ENCODE measurements at regions not wholly inside any gene's neighbourhood (a gene's known extent, or its start where the extent isn't known, plus 50 kb on each side); places are given as distances from the start of the nearest gene placed in this dataset.

- DNase-seq (ENCODE audit: low spot score) = no peak
- H3K27ac ChIP-seq = no peak overlapping the region
- intact Hi-C loops (cut with DNase I) = no loop called here
- H3K9me3 ChIP-seq = no peaks in the 10 kb centered on the region
- no peaks in the 10 kb centered on the region for H3K4me1 ChIP-seq (replicated peaks)
- peak overlapping the region in 1 of 2 donors; percentile 19 for H3K4me3 ChIP-seq
- no peaks in the 10 kb centered on the region for H3K36me3 ChIP-seq
- TF ChIP-seq POLR2AphosphoS5 (IDR thresholded peaks at IDR 0.05) (no peak), POLR2A (IDR thresholded peaks at IDR 0.05) (no peak)
- TF ChIP-seq, protein P1, sequence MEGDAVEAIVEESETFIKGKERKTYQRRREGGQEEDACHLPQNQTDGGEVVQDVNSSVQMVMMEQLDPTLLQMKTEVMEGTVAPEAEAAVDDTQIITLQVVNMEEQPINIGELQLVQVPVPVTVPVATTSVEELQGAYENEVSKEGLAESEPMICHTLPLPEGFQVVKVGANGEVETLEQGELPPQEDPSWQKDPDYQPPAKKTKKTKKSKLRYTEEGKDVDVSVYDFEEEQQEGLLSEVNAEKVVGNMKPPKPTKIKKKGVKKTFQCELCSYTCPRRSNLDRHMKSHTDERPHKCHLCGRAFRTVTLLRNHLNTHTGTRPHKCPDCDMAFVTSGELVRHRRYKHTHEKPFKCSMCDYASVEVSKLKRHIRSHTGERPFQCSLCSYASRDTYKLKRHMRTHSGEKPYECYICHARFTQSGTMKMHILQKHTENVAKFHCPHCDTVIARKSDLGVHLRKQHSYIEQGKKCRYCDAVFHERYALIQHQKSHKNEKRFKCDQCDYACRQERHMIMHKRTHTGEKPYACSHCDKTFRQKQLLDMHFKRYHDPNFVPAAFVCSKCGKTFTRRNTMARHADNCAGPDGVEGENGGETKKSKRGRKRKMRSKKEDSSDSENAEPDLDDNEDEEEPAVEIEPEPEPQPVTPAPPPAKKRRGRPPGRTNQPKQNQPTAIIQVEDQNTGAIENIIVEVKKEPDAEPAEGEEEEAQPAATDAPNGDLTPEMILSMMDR (IDR thresholded peaks at IDR 0.05) = no peak
- 5% methylated on average over 30 of the region's 30 CpGs for WGBS
- H3K27me3 ChIP-seq (replicated peaks; ENCODE audit: insufficient read depth) = peaks cover 13% of the 10 kb centered on the region
Observed at GRCh38 chr13:108496362-108497210, 132.8 kb upstream of the MYO16 start.

- Histone ChIP-seq H3K36me3 (no peaks in the 10 kb centered on the region), H3K4me3 (no peak overlapping the region), H3K4me1 (replicated peaks) (no peaks in the 10 kb centered on the region), H3K9me3 (no peaks in the 10 kb centered on the region), H3K27ac (no peak overlapping the region), H3K27me3 (replicated peaks; ENCODE audit: insufficient read depth) (peaks cover 4% of the 10 kb centered on the region)
- TF ChIP-seq POLR2AphosphoS5 (IDR thresholded peaks at IDR 0.05) (no peak), POLR2A (IDR thresholded peaks at IDR 0.05) (no peak)
- TF ChIP-seq, protein P1 (IDR thresholded peaks at IDR 0.05) = no peak
- DNase-seq (ENCODE audit: low spot score) = no peak
- 70% methylated on average over 6 of the region's 6 CpGs for WGBS
- intact Hi-C loops (cut with DNase I) = no loop called here
Observed at GRCh38 chr13:108500711-108501110, 128.7 kb upstream of the MYO16 start.

GRCh38 chr13:108508263-108508662, 121.1 kb upstream of the MYO16 start:
- no peaks in the 10 kb centered on the region for H3K4me1 ChIP-seq (replicated peaks)
- no peaks in the 10 kb centered on the region for H3K36me3 ChIP-seq
- H3K27ac ChIP-seq = no peak overlapping the region
- H3K9me3 ChIP-seq = no peaks in the 10 kb centered on the region
- no peak overlapping the region for H3K4me3 ChIP-seq
- no peak for DNase-seq (ENCODE audit: low spot score)
- 0% methylated on average over 1 of the region's 1 CpG for WGBS
- no peaks in the 10 kb centered on the region for H3K27me3 ChIP-seq (replicated peaks; ENCODE audit: insufficient read depth)
- TF ChIP-seq, protein P1 (IDR thresholded peaks at IDR 0.05) = peak in 1 of 4 experiments; percentile 41
- TF ChIP-seq POLR2A (IDR thresholded peaks at IDR 0.05) (no peak), POLR2AphosphoS5 (IDR thresholded peaks at IDR 0.05) (no peak)
- intact Hi-C loops (cut with DNase I) = no loop called here

- no peak for DNase-seq (ENCODE audit: low spot score)
- intact Hi-C loops (cut with DNase I) = no loop called here
Observed at GRCh38 chr13:108525827-108526226, 103.6 kb upstream of the MYO16 start.

GRCh38 chr13:108526286-108526685, 103.1 kb upstream of the MYO16 start:
- 66% methylated on average over 4 of the region's 4 CpGs for WGBS
- no peaks in the 10 kb centered on the region for H3K36me3 ChIP-seq
- no peaks in the 10 kb centered on the region for H3K9me3 ChIP-seq
- H3K4me3 ChIP-seq = no peak overlapping the region
- H3K27me3 ChIP-seq (replicated peaks; ENCODE audit: insufficient read depth) = no peaks in the 10 kb centered on the region
- H3K27ac ChIP-seq = no peak overlapping the region
- no peak for DNase-seq (ENCODE audit: low spot score)
- TF ChIP-seq, protein P1 (IDR thresholded peaks at IDR 0.05) = no peak
- TF ChIP-seq POLR2AphosphoS5 (IDR thresholded peaks at IDR 0.05) (no peak), POLR2A (IDR thresholded peaks at IDR 0.05) (no peak)
- no peaks in the 10 kb centered on the region for H3K4me1 ChIP-seq (replicated peaks)
- intact Hi-C loops (cut with DNase I) = no loop called here

More at GRCh38 chr13:108525827-108526226, 103.6 kb upstream of the MYO16 start:
- 74% methylated on average over 1 of the region's 1 CpG for WGBS
- TF ChIP-seq POLR2AphosphoS5 (IDR thresholded peaks at IDR 0.05) (no peak), POLR2A (IDR thresholded peaks at IDR 0.05) (no peak)
- Histone ChIP-seq H3K36me3 (no peaks in the 10 kb centered on the region), H3K9me3 (no peaks in the 10 kb centered on the region), H3K4me3 (no peak overlapping the region), H3K27ac (no peak overlapping the region), H3K27me3 (replicated peaks; ENCODE audit: insufficient read depth) (no peaks in the 10 kb centered on the region), H3K4me1 (replicated peaks) (no peaks in the 10 kb centered on the region)
